GM21619 (cell line): ENCODE measurements at regions not wholly inside any gene's neighbourhood (a gene's known extent, or its start where the extent isn't known, plus 50 kb on each side); places are given as distances from the start of the nearest gene placed in this dataset.
"Not testable (repeated sequence)": the region's sequence is repeated elsewhere in the genome, so short reads cannot be mapped to it uniquely, and the experiment has no call there.

Experiments used
- ATAC-seq: cut with Tn5 transposase; IDR thresholded peaks from one replicate; pipeline ENCODE4 v1.9.1; 2021; ENCODE audit not compliant: unreplicated experiment

- no peak for ATAC-seq
Measured at GRCh38 chr12:75766263-75767160, 255.1 kb upstream of the KRR1 start.

- ATAC-seq = no peak
Measured at GRCh38 chr12:75765170-75766059, 254.0 kb upstream of the KRR1 start.

- ATAC-seq = no peak
Measured at GRCh38 chr12:75764091-75764841, 252.9 kb upstream of the KRR1 start.

- no peak for ATAC-seq
Measured at GRCh38 chr12:75760573-75761294, 249.3 kb upstream of the KRR1 start.

- ATAC-seq = no peak
Measured at GRCh38 chr12:75759842-75760572, 248.6 kb upstream of the KRR1 start.

GRCh38 chr12:75759196-75759595 is 247.8 kb upstream of the KRR1 start:
- no peak for ATAC-seq

- no peak for ATAC-seq
Measured at GRCh38 chr12:75756771-75757170, 245.4 kb upstream of the KRR1 start.

- no peak for ATAC-seq
Measured at GRCh38 chr12:75756111-75756510, 244.7 kb upstream of the KRR1 start.

- ATAC-seq = no peak
Measured at GRCh38 chr12:75754698-75755097, 243.3 kb upstream of the KRR1 start.

- ATAC-seq = no peak
Measured at GRCh38 chr12:75754141-75754540, 242.7 kb upstream of the KRR1 start.

- no peak for ATAC-seq
Measured at GRCh38 chr12:75751769-75752471, 240.5 kb upstream of the KRR1 start.

- ATAC-seq = no peak
Measured at GRCh38 chr12:75750716-75751306, 239.4 kb upstream of the KRR1 start.

GRCh38 chr12:75748990-75749389 is 237.6 kb upstream of the KRR1 start:
- not testable (repeated sequence) for ATAC-seq

- ATAC-seq = no peak
Measured at GRCh38 chr12:75748136-75748535, 236.7 kb upstream of the KRR1 start.

GRCh38 chr12:75747572-75748021 is 236.2 kb upstream of the KRR1 start:
- ATAC-seq = no peak

- no peak for ATAC-seq
Measured at GRCh38 chr12:75746621-75747020, 235.2 kb upstream of the KRR1 start.

GRCh38 chr12:75744607-75745256 is 233.3 kb upstream of the KRR1 start:
- ATAC-seq = no peak

GRCh38 chr12:75742961-75743360 is 231.6 kb upstream of the KRR1 start:
- no peak for ATAC-seq
